ENCODE measurements at regions not wholly inside any gene's neighbourhood (a gene's known extent, or its start where the extent isn't known, plus 50 kb on each side); places are given as distances from the start of the nearest gene placed in this dataset.

GRCh38 chr1:193525917-193526710 lies 339.7 kb upstream of the B3GALT2 start:
- no CpG with 5 or more reads among the region's 3 CpGs for WGBS (ENCODE audit: insufficient coverage, insufficient read length)
- Histone ChIP-seq H3K27me3 (ENCODE audit: control insufficient read depth, insufficient read depth, low read length) (no peaks in the 10 kb centered on the region), H3K4me1 (ENCODE audit: control insufficient read depth, insufficient read depth, low read length) (no peaks in the 10 kb centered on the region), H3K27ac (ENCODE audit: low read length) (no peak overlapping the region), H3K9me3 (ENCODE audit: control insufficient read depth, insufficient read depth, low read length) (no peaks in the 10 kb centered on the region), H3K36me3 (ENCODE audit: control insufficient read depth, insufficient read depth, low read length) (no peaks in the 10 kb centered on the region), H3K4me3 (ENCODE audit: low read length) (no peak overlapping the region)
- DNase-seq (ENCODE audit: low read depth, low spot score) = no peak

GRCh38 chr1:193525411-193525810 lies 339.0 kb upstream of the B3GALT2 start:
- Histone ChIP-seq H3K27ac (ENCODE audit: low read length) (no peak overlapping the region), H3K27me3 (ENCODE audit: control insufficient read depth, insufficient read depth, low read length) (no peaks in the 10 kb centered on the region), H3K36me3 (ENCODE audit: control insufficient read depth, insufficient read depth, low read length) (no peaks in the 10 kb centered on the region), H3K4me1 (ENCODE audit: control insufficient read depth, insufficient read depth, low read length) (no peaks in the 10 kb centered on the region), H3K9me3 (ENCODE audit: control insufficient read depth, insufficient read depth, low read length) (no peaks in the 10 kb centered on the region), H3K4me3 (ENCODE audit: low read length) (no peak overlapping the region)
- DNase-seq (ENCODE audit: low read depth, low spot score) = no peak

GRCh38 chr1:193524616-193525015 lies 338.2 kb upstream of the B3GALT2 start:
- Histone ChIP-seq H3K27ac (ENCODE audit: low read length) (no peak overlapping the region), H3K36me3 (ENCODE audit: control insufficient read depth, insufficient read depth, low read length) (no peaks in the 10 kb centered on the region), H3K4me3 (ENCODE audit: low read length) (no peak overlapping the region), H3K9me3 (ENCODE audit: control insufficient read depth, insufficient read depth, low read length) (no peaks in the 10 kb centered on the region), H3K4me1 (ENCODE audit: control insufficient read depth, insufficient read depth, low read length) (no peaks in the 10 kb centered on the region), H3K27me3 (ENCODE audit: control insufficient read depth, insufficient read depth, low read length) (no peaks in the 10 kb centered on the region)
- WGBS (ENCODE audit: insufficient coverage, insufficient read length) = no CpG with 5 or more reads among the region's 2 CpGs
- no peak for DNase-seq (ENCODE audit: low read depth, low spot score)

- WGBS (ENCODE audit: insufficient coverage, insufficient read length) = no CpG with 5 or more reads among the region's 2 CpGs
- H3K27me3 ChIP-seq (ENCODE audit: control insufficient read depth, insufficient read depth, low read length) = no peaks in the 10 kb centered on the region
These were observed 337.6 kb upstream of the B3GALT2 start for GRCh38 chr1:193524021-193524420.

GRCh38 chr1:193520472-193520871 lies 334.1 kb upstream of the B3GALT2 start:
- Histone ChIP-seq H3K27me3 (ENCODE audit: control insufficient read depth, insufficient read depth, low read length) (no peaks in the 10 kb centered on the region), H3K4me3 (ENCODE audit: low read length) (no peak overlapping the region), H3K27ac (ENCODE audit: low read length) (no peak overlapping the region), H3K36me3 (ENCODE audit: control insufficient read depth, insufficient read depth, low read length) (no peaks in the 10 kb centered on the region), H3K4me1 (ENCODE audit: control insufficient read depth, insufficient read depth, low read length) (no peaks in the 10 kb centered on the region), H3K9me3 (ENCODE audit: control insufficient read depth, insufficient read depth, low read length) (no peaks in the 10 kb centered on the region)
- DNase-seq (ENCODE audit: low read depth, low spot score) = no peak
- WGBS (ENCODE audit: insufficient coverage, insufficient read length) = no CpG with 5 or more reads among the region's 3 CpGs

More at GRCh38 chr1:193524021-193524420, 337.6 kb upstream of the B3GALT2 start:
- H3K9me3 ChIP-seq (ENCODE audit: control insufficient read depth, insufficient read depth, low read length) = no peaks in the 10 kb centered on the region
- DNase-seq (ENCODE audit: low read depth, low spot score) = no peak
- H3K36me3 ChIP-seq (ENCODE audit: control insufficient read depth, insufficient read depth, low read length) = no peaks in the 10 kb centered on the region
- no peaks in the 10 kb centered on the region for H3K4me1 ChIP-seq (ENCODE audit: control insufficient read depth, insufficient read depth, low read length)
- H3K27ac ChIP-seq (ENCODE audit: low read length) = no peak overlapping the region
- no peak overlapping the region for H3K4me3 ChIP-seq (ENCODE audit: low read length)

- no peaks in the 10 kb centered on the region for H3K4me1 ChIP-seq (ENCODE audit: control insufficient read depth, insufficient read depth, low read length)
These were observed 333.5 kb upstream of the B3GALT2 start for GRCh38 chr1:193519922-193520321.

GRCh38 chr1:193516755-193517388 lies 330.5 kb upstream of the B3GALT2 start:
- H3K27ac ChIP-seq (ENCODE audit: low read length) = no peak overlapping the region
- no peaks in the 10 kb centered on the region for H3K36me3 ChIP-seq (ENCODE audit: control insufficient read depth, insufficient read depth, low read length)
- H3K4me3 ChIP-seq (ENCODE audit: low read length) = no peak overlapping the region
- WGBS (ENCODE audit: insufficient coverage, insufficient read length) = no CpG with 5 or more reads among the region's 5 CpGs
- no peaks in the 10 kb centered on the region for H3K4me1 ChIP-seq (ENCODE audit: control insufficient read depth, insufficient read depth, low read length)
- no peak for DNase-seq (ENCODE audit: low read depth, low spot score)
- H3K27me3 ChIP-seq (ENCODE audit: control insufficient read depth, insufficient read depth, low read length) = no peaks in the 10 kb centered on the region
- no peaks in the 10 kb centered on the region for H3K9me3 ChIP-seq (ENCODE audit: control insufficient read depth, insufficient read depth, low read length)

More at GRCh38 chr1:193519922-193520321, 333.5 kb upstream of the B3GALT2 start:
- H3K36me3 ChIP-seq (ENCODE audit: control insufficient read depth, insufficient read depth, low read length) = no peaks in the 10 kb centered on the region
- H3K4me3 ChIP-seq (ENCODE audit: low read length) = no peak overlapping the region
- H3K27ac ChIP-seq (ENCODE audit: low read length) = no peak overlapping the region
- no peaks in the 10 kb centered on the region for H3K27me3 ChIP-seq (ENCODE audit: control insufficient read depth, insufficient read depth, low read length)
- WGBS (ENCODE audit: insufficient coverage, insufficient read length) = no CpG with 5 or more reads among the region's 5 CpGs
- no peaks in the 10 kb centered on the region for H3K9me3 ChIP-seq (ENCODE audit: control insufficient read depth, insufficient read depth, low read length)
- DNase-seq (ENCODE audit: low read depth, low spot score) = no peak

GRCh38 chr1:193514397-193514796 lies 328.0 kb upstream of the B3GALT2 start:
- no peaks in the 10 kb centered on the region for H3K4me1 ChIP-seq (ENCODE audit: control insufficient read depth, insufficient read depth, low read length)
- H3K4me3 ChIP-seq (ENCODE audit: low read length) = no peak overlapping the region
- H3K36me3 ChIP-seq (ENCODE audit: control insufficient read depth, insufficient read depth, low read length) = no peaks in the 10 kb centered on the region
- no peak for DNase-seq (ENCODE audit: low read depth, low spot score)
- no peaks in the 10 kb centered on the region for H3K27me3 ChIP-seq (ENCODE audit: control insufficient read depth, insufficient read depth, low read length)
- H3K9me3 ChIP-seq (ENCODE audit: control insufficient read depth, insufficient read depth, low read length) = no peaks in the 10 kb centered on the region
- H3K27ac ChIP-seq (ENCODE audit: low read length) = no peak overlapping the region
- no CpG with 5 or more reads among the region's 4 CpGs for WGBS (ENCODE audit: insufficient coverage, insufficient read length)

- Histone ChIP-seq H3K27ac (ENCODE audit: low read length) (no peak overlapping the region), H3K4me3 (ENCODE audit: low read length) (no peak overlapping the region), H3K36me3 (ENCODE audit: control insufficient read depth, insufficient read depth, low read length) (no peaks in the 10 kb centered on the region), H3K9me3 (ENCODE audit: control insufficient read depth, insufficient read depth, low read length) (no peaks in the 10 kb centered on the region), H3K4me1 (ENCODE audit: control insufficient read depth, insufficient read depth, low read length) (no peaks in the 10 kb centered on the region), H3K27me3 (ENCODE audit: control insufficient read depth, insufficient read depth, low read length) (no peaks in the 10 kb centered on the region)
- no CpG with 5 or more reads among the region's 2 CpGs for WGBS (ENCODE audit: insufficient coverage, insufficient read length)
- no peak for DNase-seq (ENCODE audit: low read depth, low spot score)
These were observed 326.6 kb upstream of the B3GALT2 start for GRCh38 chr1:193513032-193513431.

GRCh38 chr1:193504920-193505319 lies 318.5 kb upstream of the B3GALT2 start:
- H3K4me1 ChIP-seq (ENCODE audit: control insufficient read depth, insufficient read depth, low read length) = no peaks in the 10 kb centered on the region
- no peaks in the 10 kb centered on the region for H3K9me3 ChIP-seq (ENCODE audit: control insufficient read depth, insufficient read depth, low read length)
- DNase-seq (ENCODE audit: low read depth, low spot score) = no peak
- no peak overlapping the region for H3K27ac ChIP-seq (ENCODE audit: low read length)
- H3K36me3 ChIP-seq (ENCODE audit: control insufficient read depth, insufficient read depth, low read length) = no peaks in the 10 kb centered on the region
- no peak overlapping the region for H3K4me3 ChIP-seq (ENCODE audit: low read length)
- H3K27me3 ChIP-seq (ENCODE audit: control insufficient read depth, insufficient read depth, low read length) = no peaks in the 10 kb centered on the region

All from iPS DF 6.9 (cell line).